ENCODE measurements at regions not wholly inside any gene's neighbourhood (a gene's known extent, or its start where the extent isn't known, plus 50 kb on each side); places are given as distances from the start of the nearest gene placed in this dataset.
A peak's percentile ranks its signal among the peaks of the same experiment; 100 is the strongest.

DNA sequence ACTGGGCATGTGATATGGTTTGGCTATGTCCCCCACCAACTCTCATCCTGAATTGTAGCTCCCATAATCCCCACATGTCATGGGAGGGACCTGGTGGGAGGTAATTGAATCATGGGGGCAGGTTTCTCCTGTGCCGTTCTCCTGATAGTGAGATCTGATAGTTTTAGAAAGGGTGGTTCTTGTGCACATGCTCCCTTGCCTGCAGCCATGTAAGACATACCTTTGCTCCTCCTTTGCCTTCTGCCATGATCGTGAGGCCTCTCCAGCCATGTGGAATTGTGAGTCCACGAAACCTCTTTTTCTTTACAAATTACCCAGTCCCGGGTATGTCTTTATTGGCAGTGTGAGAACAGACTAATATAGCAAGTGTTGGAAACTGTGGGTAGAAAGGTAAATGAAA lies 99.5 kb upstream of the HMCN1 start:
- Histone ChIP-seq H3K27me3 (ENCODE audit: insufficient read depth, poor library complexity, severe bottlenecking) (no peaks in the 10 kb centered on the region), H3K4me3 (replicated peaks; ENCODE audit: insufficient read depth, low read length) (no peak overlapping the region), H3K27ac (replicated peaks) (peak overlapping the region; percentile 88)
- TF ChIP-seq GABPA (IDR thresholded peaks at IDR 0.05; ENCODE audit: low read depth) (no peak), POLR2AphosphoS5 (IDR thresholded peaks at IDR 0.05; ENCODE audit: low read depth) (no peak), SPI1 (IDR thresholded peaks at IDR 0.05; ENCODE audit: borderline replicate concordance, low read depth) (no peak)
- TF ChIP-seq, protein P1, sequence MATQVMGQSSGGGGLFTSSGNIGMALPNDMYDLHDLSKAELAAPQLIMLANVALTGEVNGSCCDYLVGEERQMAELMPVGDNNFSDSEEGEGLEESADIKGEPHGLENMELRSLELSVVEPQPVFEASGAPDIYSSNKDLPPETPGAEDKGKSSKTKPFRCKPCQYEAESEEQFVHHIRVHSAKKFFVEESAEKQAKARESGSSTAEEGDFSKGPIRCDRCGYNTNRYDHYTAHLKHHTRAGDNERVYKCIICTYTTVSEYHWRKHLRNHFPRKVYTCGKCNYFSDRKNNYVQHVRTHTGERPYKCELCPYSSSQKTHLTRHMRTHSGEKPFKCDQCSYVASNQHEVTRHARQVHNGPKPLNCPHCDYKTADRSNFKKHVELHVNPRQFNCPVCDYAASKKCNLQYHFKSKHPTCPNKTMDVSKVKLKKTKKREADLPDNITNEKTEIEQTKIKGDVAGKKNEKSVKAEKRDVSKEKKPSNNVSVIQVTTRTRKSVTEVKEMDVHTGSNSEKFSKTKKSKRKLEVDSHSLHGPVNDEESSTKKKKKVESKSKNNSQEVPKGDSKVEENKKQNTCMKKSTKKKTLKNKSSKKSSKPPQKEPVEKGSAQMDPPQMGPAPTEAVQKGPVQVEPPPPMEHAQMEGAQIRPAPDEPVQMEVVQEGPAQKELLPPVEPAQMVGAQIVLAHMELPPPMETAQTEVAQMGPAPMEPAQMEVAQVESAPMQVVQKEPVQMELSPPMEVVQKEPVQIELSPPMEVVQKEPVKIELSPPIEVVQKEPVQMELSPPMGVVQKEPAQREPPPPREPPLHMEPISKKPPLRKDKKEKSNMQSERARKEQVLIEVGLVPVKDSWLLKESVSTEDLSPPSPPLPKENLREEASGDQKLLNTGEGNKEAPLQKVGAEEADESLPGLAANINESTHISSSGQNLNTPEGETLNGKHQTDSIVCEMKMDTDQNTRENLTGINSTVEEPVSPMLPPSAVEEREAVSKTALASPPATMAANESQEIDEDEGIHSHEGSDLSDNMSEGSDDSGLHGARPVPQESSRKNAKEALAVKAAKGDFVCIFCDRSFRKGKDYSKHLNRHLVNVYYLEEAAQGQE (IDR thresholded peaks at IDR 0.05; ENCODE audit: insufficient replicate concordance, low read depth), result no peak
- TF ChIP-seq, protein P2, sequence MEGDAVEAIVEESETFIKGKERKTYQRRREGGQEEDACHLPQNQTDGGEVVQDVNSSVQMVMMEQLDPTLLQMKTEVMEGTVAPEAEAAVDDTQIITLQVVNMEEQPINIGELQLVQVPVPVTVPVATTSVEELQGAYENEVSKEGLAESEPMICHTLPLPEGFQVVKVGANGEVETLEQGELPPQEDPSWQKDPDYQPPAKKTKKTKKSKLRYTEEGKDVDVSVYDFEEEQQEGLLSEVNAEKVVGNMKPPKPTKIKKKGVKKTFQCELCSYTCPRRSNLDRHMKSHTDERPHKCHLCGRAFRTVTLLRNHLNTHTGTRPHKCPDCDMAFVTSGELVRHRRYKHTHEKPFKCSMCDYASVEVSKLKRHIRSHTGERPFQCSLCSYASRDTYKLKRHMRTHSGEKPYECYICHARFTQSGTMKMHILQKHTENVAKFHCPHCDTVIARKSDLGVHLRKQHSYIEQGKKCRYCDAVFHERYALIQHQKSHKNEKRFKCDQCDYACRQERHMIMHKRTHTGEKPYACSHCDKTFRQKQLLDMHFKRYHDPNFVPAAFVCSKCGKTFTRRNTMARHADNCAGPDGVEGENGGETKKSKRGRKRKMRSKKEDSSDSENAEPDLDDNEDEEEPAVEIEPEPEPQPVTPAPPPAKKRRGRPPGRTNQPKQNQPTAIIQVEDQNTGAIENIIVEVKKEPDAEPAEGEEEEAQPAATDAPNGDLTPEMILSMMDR (IDR thresholded peaks at IDR 0.05; ENCODE audit: insufficient read depth, low read length), result no peak
- no peak for DNase-seq (ENCODE audit: low read depth in 1 of 2, low spot score in 1 of 2)

DNA sequence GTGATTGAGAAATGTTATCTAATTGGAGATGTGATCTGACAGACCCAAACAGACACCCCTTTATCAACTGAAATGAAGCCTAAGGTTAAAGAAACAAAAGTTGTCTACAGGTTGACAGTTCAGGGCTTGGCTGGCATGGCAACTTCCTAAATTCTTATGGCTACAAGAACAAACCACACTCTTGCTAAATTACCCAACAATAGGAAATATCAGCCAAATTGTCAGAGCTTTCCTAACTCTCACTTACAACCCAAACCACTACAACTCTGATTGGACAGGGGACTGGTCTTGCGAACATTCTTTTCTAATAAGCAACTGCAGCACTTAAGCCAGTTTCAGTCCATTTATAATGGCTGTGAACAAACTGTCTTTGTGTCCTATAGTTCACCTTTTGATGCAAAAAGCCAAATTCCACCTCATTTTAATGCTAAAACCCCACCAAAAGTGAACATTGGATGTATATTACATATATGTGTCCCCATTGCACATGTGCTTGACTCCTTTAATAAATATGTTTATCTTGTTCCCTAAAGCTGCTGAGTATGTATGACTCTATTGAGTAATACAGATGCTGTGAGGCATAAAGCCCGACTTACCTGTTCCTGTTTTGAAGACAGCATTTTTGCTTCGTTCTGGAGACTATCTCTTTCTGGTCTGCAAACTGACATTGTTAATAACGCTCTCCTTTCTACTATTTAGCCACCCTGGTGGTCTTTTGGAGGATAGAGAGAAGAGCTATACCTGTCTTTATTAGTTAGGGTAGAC lies 101.3 kb upstream of the HMCN1 start:
- TF ChIP-seq, protein P1 (IDR thresholded peaks at IDR 0.05; ENCODE audit: insufficient replicate concordance, low read depth), result peak; percentile 22
- TF ChIP-seq POLR2AphosphoS5 (IDR thresholded peaks at IDR 0.05; ENCODE audit: low read depth) (peak; percentile 66), SPI1 (IDR thresholded peaks at IDR 0.05; ENCODE audit: borderline replicate concordance, low read depth) (peak; percentile 86), GABPA (IDR thresholded peaks at IDR 0.05; ENCODE audit: low read depth) (no peak)
- Histone ChIP-seq H3K4me3 (replicated peaks; ENCODE audit: insufficient read depth, low read length) (no peak overlapping the region), H3K27ac (replicated peaks) (peak overlapping the region; percentile 88), H3K27me3 (ENCODE audit: insufficient read depth, poor library complexity, severe bottlenecking) (no peaks in the 10 kb centered on the region)
- DNase-seq (ENCODE audit: low read depth in 1 of 2, low spot score in 1 of 2), result peak; percentile 89 to 90

DNA sequence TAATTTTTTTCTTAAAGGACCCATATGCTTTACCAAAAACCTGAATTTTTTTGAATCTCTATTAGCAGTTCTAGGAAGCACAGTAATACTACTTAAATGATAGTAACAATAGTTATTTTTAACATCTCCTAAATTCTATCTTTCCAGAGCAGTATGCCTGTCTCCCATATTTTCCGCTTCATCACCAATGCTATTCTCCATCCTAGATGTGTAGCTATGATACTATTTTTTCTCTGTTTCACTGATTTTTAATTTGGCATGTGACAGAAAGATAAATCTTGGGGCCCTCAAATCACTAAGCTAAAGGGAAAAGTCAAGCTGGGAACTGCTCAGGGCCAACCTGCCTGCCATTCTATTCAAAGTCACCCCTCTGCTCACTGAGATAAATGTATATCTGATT lies 102.3 kb upstream of the HMCN1 start:
- no peak overlapping the region for H3K4me3 ChIP-seq (replicated peaks; ENCODE audit: insufficient read depth, low read length)
- H3K27ac ChIP-seq (replicated peaks), result peak overlapping the region; percentile 88
- DNase-seq (ENCODE audit: low read depth in 1 of 2, low spot score in 1 of 2), result no peak
- H3K27me3 ChIP-seq (ENCODE audit: insufficient read depth, poor library complexity, severe bottlenecking), result no peaks in the 10 kb centered on the region
- TF ChIP-seq, protein P1 (IDR thresholded peaks at IDR 0.05; ENCODE audit: insufficient replicate concordance, low read depth), result no peak
- TF ChIP-seq, protein P2 (IDR thresholded peaks at IDR 0.05; ENCODE audit: insufficient read depth, low read length), result no peak
- no peak for TF ChIP-seq SPI1 (IDR thresholded peaks at IDR 0.05; ENCODE audit: borderline replicate concordance, low read depth)
- TF ChIP-seq POLR2AphosphoS5 (IDR thresholded peaks at IDR 0.05; ENCODE audit: low read depth), result no peak
- no peak for TF ChIP-seq GABPA (IDR thresholded peaks at IDR 0.05; ENCODE audit: low read depth)

Data from HL-60 (cell line).